DMS153 treated with DMSO at 0.1 percent for 48 hours (cell line): ENCODE measurements at regions not wholly inside any gene's neighbourhood (a gene's known extent, or its start where the extent isn't known, plus 50 kb on each side); places are given as distances from the start of the nearest gene placed in this dataset.
"Not testable (repeated sequence)": the region's sequence is repeated elsewhere in the genome, so short reads cannot be mapped to it uniquely, and the experiment has no call there.

Experiments
- DNase-seq: peaks from one replicate; lab custom pipeline; 2025; ENCODE audit not compliant: unreplicated experiment; lab: John Stamatoyannopoulos, UW

GRCh38 chr6:78770765-78771164, 96.6 kb upstream of the IRAK1BP1 start:
- no peak for DNase-seq

GRCh38 chr6:78771586-78771985, 95.8 kb upstream of the IRAK1BP1 start:
- no peak for DNase-seq

DNA sequence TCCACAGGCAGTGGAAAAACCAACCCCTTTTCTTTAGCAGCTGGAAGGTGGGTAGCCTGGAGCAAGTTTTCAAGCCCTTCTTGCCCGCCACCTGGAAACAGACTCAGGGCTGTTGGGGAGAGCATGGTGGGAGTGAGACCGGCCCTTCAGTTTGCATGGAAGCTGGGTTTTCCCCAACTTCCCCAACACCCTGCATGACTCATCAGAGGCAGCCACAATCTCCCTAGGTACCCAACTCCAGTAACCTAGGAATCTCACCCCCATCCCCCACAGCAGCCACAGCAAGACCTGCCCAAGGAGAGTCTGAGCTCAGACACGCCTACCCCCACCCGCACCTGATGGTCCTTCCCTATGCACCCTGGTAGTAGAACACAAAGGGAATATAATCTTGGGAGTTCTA, 86.3 kb upstream of the IRAK1BP1 start:
- DNase-seq: no peak

DNA sequence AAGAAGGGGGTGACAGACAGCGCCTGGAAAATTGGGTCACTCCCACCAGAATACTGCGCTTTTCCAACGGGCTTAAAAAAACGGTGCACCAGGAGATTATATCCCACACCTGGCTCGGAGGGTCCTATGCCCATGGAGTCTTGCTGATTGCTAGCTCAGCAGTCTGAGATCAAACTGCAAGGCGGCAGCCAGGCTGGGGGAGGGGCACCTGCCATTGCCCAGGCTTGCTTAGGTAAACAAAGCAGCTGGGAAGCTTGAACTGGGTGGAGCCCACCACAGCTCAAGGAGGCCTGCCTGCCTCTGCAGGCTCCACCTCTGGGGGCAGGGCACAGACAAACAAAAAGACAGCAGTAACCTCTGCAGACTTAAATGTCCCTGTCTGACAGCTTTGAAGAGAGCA, 84.0 kb upstream of the IRAK1BP1 start:
- DNase-seq: not testable (repeated sequence)

GRCh38 chr6:78797270-78797669, 70.1 kb upstream of the IRAK1BP1 start:
- no peak for DNase-seq

GRCh38 chr6:78799682-78800081, 67.7 kb upstream of the IRAK1BP1 start:
- DNase-seq: no peak

DNA sequence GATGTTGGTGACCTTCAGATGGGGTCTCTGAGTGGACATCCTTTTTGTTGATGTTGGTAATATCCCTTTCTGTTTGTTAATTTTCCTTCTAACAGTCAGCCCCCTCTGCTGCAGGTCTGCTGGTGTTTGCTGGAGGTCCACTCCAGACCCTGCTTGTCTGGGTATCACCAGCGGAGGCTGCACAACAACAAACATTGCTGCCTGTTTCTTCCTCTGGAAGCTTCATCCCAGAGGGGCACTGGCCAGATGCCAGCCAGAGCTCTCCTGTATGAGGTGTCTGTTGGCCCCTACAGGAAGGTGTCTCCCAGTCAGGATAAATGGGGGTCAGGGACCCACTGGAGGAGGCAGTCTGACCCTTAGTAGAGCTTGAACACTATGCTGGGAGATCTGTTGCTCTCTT, 60.6 kb upstream of the IRAK1BP1 start:
- DNase-seq: not testable (repeated sequence)

- not testable (repeated sequence) for DNase-seq
Observed at GRCh38 chr6:78807655-78808355, 59.5 kb upstream of the IRAK1BP1 start.

- DNase-seq: no peak
Observed at GRCh38 chr6:78808356-78808891, 58.9 kb upstream of the IRAK1BP1 start.

GRCh38 chr6:78808933-78809332, 58.4 kb upstream of the IRAK1BP1 start:
- DNase-seq: no peak

DNA sequence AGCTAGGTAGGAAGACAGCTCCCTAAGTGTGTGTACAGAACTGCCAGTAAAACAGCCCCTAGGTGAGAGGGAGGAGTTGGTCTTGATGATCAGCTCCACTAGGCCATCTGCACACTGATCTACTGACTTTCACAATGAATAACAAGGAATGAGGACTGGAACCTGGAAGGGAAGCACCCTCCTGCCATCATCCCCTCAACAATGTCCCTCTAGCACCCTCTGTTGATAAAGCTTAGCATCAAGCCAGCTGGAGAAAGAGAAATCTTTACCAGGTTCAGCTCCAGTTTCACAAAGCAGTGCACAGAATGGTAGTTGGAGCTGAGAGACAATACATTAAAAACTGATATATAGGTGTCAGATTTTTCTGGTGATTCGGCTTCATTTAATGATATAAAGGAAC, 57.2 kb upstream of the IRAK1BP1 start:
- peak; percentile 64 for DNase-seq

DNA sequence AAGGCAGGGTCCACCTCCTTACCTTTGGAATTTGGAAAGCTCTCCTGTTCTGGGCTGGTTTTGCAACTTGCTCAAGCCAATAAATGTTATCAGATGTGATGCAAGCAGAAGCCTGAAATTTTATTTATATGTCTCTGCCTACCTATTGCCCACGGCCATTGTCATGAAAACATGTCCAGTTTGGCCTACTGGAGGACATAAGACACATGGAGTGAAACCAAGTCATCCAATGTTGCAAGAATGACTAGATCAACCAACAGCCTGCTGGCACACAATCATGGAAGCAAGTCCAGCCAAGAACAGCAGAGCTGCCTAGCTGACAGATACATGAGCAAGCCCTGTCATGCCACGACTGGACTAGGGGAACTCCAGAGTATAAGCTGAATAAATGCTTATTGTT, 56.7 kb upstream of the IRAK1BP1 start:
- no peak for DNase-seq
